Parathyroid adenoma (tissue), 2 donors: ENCODE measurements at regions not wholly inside any gene's neighbourhood (a gene's known extent, or its start where the extent isn't known, plus 50 kb on each side); places are given as distances from the start of the nearest gene placed in this dataset.

Source experiments
- H2AFZ ChIP-seq: fragments of 300-600 bp; sonication (generic); one replicate; pipeline ENCODE4 v1.7.0; 2017; ENCODE audit warnings: antibody characterized with exemption, mild to moderate bottlenecking
- H3K27ac ChIP-seq: fragments of 300-600 bp; sonication (generic); one replicate; pipeline ENCODE4 v1.7.0; 2017
- H3K27me3 ChIP-seq: fragments of 300-600 bp; sonication (generic); one replicate; pipeline ENCODE4 v1.7.0; 2017; ENCODE audit warnings: low read length; ENCODE audit not compliant: control insufficient read depth, insufficient read depth
- H3K36me3 ChIP-seq: fragments of 300-600 bp; sonication (generic); one replicate; pipeline ENCODE4 v1.7.0; 2017; ENCODE audit warnings: low read length; ENCODE audit not compliant: control insufficient read depth, insufficient read depth
- H3K4me1 ChIP-seq: fragments of 300-600 bp; sonication (generic); one replicate; pipeline ENCODE4 v1.7.0; 2017; ENCODE audit warnings: control low read depth
- H3K4me2 ChIP-seq: fragments of 300-600 bp; sonication (generic); one replicate; pipeline ENCODE4 v1.7.0; 2017; ENCODE audit warnings: low read length
- H3K4me3 ChIP-seq: fragments of 300-600 bp; sonication (generic); one replicate; pipeline ENCODE4 v1.7.0; 2017; ENCODE audit warnings: low read depth, low read length
- H3K79me2 ChIP-seq: fragments of 300-600 bp; sonication (generic); one replicate; pipeline ENCODE4 v1.7.0; 2017; ENCODE audit warnings: control low read depth
- H3K9ac ChIP-seq: fragments of 300-600 bp; sonication (generic); one replicate; pipeline ENCODE4 v1.7.0; 2017; ENCODE audit warnings: mild to moderate bottlenecking
- H3K9me3 ChIP-seq: fragments of 300-600 bp; sonication (generic); one replicate; pipeline ENCODE4 v1.7.0; 2017; ENCODE audit warnings: low read length; ENCODE audit not compliant: control insufficient read depth
- TF ChIP-seq, protein P1 (sequence below): fragments of 300-600 bp; sonication (generic); IDR thresholded peaks from one replicate; pipeline ENCODE4 v1.7.0; 2017; ENCODE audit warnings: antibody characterized with exemption, mild to moderate bottlenecking
- donor health status: primary hyperparathyroidism.

DNA sequence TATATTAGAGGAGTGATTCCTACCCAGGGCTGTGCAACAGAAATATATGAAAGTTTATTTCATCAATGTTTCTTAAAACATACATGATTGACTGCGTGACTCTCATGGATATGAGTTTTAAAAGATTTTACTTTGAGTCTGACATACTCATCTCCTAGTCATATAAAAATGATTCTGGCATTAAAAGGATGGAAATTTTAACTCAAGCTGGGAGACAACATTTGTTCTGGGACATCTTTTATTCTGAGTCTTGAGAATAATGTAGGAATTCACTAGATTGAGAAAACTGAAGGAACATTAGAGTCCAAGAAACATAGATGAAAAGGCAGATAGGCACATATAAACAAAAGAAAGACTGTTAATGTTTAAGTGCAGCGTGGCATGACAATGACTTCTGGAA lies 649.6 kb downstream of the SPRY1 start:
- TF ChIP-seq, protein P1, sequence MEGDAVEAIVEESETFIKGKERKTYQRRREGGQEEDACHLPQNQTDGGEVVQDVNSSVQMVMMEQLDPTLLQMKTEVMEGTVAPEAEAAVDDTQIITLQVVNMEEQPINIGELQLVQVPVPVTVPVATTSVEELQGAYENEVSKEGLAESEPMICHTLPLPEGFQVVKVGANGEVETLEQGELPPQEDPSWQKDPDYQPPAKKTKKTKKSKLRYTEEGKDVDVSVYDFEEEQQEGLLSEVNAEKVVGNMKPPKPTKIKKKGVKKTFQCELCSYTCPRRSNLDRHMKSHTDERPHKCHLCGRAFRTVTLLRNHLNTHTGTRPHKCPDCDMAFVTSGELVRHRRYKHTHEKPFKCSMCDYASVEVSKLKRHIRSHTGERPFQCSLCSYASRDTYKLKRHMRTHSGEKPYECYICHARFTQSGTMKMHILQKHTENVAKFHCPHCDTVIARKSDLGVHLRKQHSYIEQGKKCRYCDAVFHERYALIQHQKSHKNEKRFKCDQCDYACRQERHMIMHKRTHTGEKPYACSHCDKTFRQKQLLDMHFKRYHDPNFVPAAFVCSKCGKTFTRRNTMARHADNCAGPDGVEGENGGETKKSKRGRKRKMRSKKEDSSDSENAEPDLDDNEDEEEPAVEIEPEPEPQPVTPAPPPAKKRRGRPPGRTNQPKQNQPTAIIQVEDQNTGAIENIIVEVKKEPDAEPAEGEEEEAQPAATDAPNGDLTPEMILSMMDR: no peak
- H2AFZ ChIP-seq: no peak overlapping the region
- H3K27ac ChIP-seq: no peak overlapping the region
- H3K9me3 ChIP-seq: no peaks in the 10 kb centered on the region
- H3K4me3 ChIP-seq: no peak overlapping the region
- no peak overlapping the region for H3K4me2 ChIP-seq
- H3K9ac ChIP-seq: no peak overlapping the region
- no peaks in the 10 kb centered on the region for H3K4me1 ChIP-seq
- H3K36me3 ChIP-seq: no peaks in the 10 kb centered on the region
- H3K27me3 ChIP-seq: no peaks in the 10 kb centered on the region
- H3K79me2 ChIP-seq: no peaks in the 10 kb centered on the region

DNA sequence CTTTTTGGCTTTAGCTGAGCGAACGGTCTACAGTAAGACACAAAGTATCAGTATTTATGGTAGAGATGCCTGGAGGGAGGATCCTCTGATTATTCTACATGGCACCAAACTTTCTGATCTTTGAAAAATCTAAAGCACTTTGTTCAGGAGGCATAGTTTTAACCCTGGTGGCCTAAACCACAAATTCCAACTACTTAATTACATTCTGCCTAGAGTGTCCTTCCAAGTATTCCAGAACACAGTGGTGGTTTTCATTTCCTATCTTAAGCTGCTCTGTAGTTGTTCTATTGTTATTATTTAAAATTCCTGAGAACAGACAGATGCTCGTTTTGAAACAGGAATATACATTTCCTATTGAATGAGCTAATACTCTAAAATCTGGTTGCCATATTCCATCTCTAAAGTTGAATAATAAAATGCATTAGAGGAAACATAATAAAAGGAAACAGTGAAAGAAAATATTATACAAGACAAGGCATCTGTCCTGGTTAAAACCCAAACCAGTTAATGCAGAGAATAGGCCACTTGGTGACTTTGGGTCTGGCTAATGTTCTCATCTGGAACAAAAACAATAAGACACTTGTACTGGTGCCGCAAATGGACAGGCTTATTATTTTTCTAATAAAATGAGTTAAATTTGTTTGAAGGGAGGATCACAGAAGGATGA lies 657.4 kb downstream of the SPRY1 start:
- no peak overlapping the region for H3K4me2 ChIP-seq
- H3K9ac ChIP-seq: no peak overlapping the region
- H3K27ac ChIP-seq: no peak overlapping the region
- no peaks in the 10 kb centered on the region for H3K27me3 ChIP-seq
- H2AFZ ChIP-seq: no peak overlapping the region
- no peak overlapping the region for H3K4me3 ChIP-seq
- no peaks in the 10 kb centered on the region for H3K9me3 ChIP-seq
- no peaks in the 10 kb centered on the region for H3K4me1 ChIP-seq
- H3K36me3 ChIP-seq: no peaks in the 10 kb centered on the region
- no peaks in the 10 kb centered on the region for H3K79me2 ChIP-seq
- TF ChIP-seq, protein P1: no peak

- no peak overlapping the region for H2AFZ ChIP-seq
- no peaks in the 10 kb centered on the region for H3K36me3 ChIP-seq
- TF ChIP-seq, protein P1: no peak
- no peak overlapping the region for H3K27ac ChIP-seq
- no peak overlapping the region for H3K4me3 ChIP-seq
- no peaks in the 10 kb centered on the region for H3K4me1 ChIP-seq
- no peaks in the 10 kb centered on the region for H3K27me3 ChIP-seq
- no peak overlapping the region for H3K9ac ChIP-seq
- H3K9me3 ChIP-seq: no peaks in the 10 kb centered on the region
- no peaks in the 10 kb centered on the region for H3K79me2 ChIP-seq
- no peak overlapping the region for H3K4me2 ChIP-seq
Observed at GRCh38 chr4:124055336-124055735, 657.2 kb downstream of the ANKRD50 start.

GRCh38 chr4:124055896-124056295 lies 656.6 kb downstream of the ANKRD50 start:
- Histone ChIP-seq H3K27me3 (no peaks in the 10 kb centered on the region), H3K4me3 (no peak overlapping the region), H3K79me2 (no peaks in the 10 kb centered on the region), H3K36me3 (no peaks in the 10 kb centered on the region), H3K27ac (no peak overlapping the region), H3K9me3 (no peaks in the 10 kb centered on the region), H3K9ac (no peak overlapping the region), H3K4me2 (no peak overlapping the region), H3K4me1 (no peaks in the 10 kb centered on the region), H2AFZ (no peak overlapping the region)
- TF ChIP-seq, protein P1: no peak

- Histone ChIP-seq H3K27ac (peak overlapping the region; percentile 70), H2AFZ (peak overlapping the region; percentile 21), H3K27me3 (no peaks in the 10 kb centered on the region), H3K36me3 (no peaks in the 10 kb centered on the region), H3K9me3 (no peaks in the 10 kb centered on the region), H3K9ac (no peak overlapping the region), H3K79me2 (no peaks in the 10 kb centered on the region), H3K4me2 (no peak overlapping the region), H3K4me1 (no peaks in the 10 kb centered on the region), H3K4me3 (no peak overlapping the region)
- TF ChIP-seq, protein P1: no peak
Observed at GRCh38 chr4:124060261-124060918, 652.1 kb downstream of the ANKRD50 start.
